Esophagus squamous epithelium (tissue), 4 donors: ENCODE measurements at regions not wholly inside any gene's neighbourhood (a gene's known extent, or its start where the extent isn't known, plus 50 kb on each side); places are given as distances from the start of the nearest gene placed in this dataset.

Experiments
- CTCF ChIP-seq, 6 experiments: fragments of 450-650 bp in 4 of 6; fragments of 200-600 bp in 2 of 6; sonication (generic) in 2 of 6; IDR thresholded peaks; one replicate each; pipeline ENCODE4 v1.5.1; 2016 to 2019; ENCODE audit warnings: antibody characterized with exemption in 6 of 6, mild to moderate bottlenecking in 4 of 6, moderate library complexity in 4 of 6
- POLR2A ChIP-seq, 4 donors: fragments of 450-650 bp; IDR thresholded peaks; one replicate each; pipeline ENCODE4 v1.6.1; 2017; ENCODE audit warnings: antibody characterized with exemption in 4 of 4, mild to moderate bottlenecking in 4 of 4, moderate library complexity in 3 of 4

DNA sequence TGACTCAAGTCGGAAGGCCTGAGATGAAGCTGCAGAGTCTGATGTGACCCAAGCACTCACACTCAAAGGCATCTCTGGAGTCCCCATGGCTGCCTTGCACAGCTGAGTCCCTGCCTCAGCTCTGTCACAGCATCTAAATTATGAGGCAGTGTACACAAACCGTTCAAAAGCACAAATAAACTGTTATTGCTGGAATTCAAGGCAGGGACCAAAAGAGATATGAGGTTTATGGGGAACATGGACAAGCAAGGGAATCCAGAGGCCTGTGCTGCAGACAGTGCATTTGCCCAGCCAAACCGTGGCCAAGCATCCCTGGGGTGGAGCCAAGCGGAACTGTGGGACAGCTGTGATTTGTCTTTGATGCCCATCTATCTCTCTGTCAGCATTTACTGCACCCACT, 91.3 kb downstream of the RPS29 start:
- TF ChIP-seq CTCF (IDR thresholded peaks at IDR 0.05) (no peak), POLR2A (IDR thresholded peaks at IDR 0.05) (no peak)
